GM23248 (cell line): ENCODE measurements at regions not wholly inside any gene's neighbourhood (a gene's known extent, or its start where the extent isn't known, plus 50 kb on each side); places are given as distances from the start of the nearest gene placed in this dataset.

ENCODE experiments used
- DNase-seq: peaks from one replicate; pipeline ENCODE4 v3.0.0-alpha.2; 2015
- H2AFZ ChIP-seq: fragments of 200-600 bp; sonication (generic); 2 replicates; pipeline ENCODE4 v1.6.1; 2016; ENCODE audit warnings: antibody characterized with exemption
- H3F3A ChIP-seq: fragments of 200-600 bp; sonication (generic); 2 replicates; pipeline ENCODE4 v1.6.1; 2016; ENCODE audit warnings: mild to moderate bottlenecking, antibody characterized with exemption, mixed run types; ENCODE audit not compliant: insufficient read depth
- H3K27ac ChIP-seq: fragments of 200-600 bp; sonication (generic); 2 replicates; pipeline ENCODE4 v1.5.1; 2016; ENCODE audit warnings: mild to moderate bottlenecking
- H3K27me3 ChIP-seq: fragments of 200-600 bp; sonication (generic); replicated peaks from 2 replicates; pipeline ENCODE4 v1.6.1; 2016; ENCODE audit warnings: mild to moderate bottlenecking; ENCODE audit not compliant: insufficient read depth
- H3K36me3 ChIP-seq: fragments of 200-600 bp; sonication (generic); 2 replicates; pipeline ENCODE4 v1.6.1; 2016; ENCODE audit warnings: low read depth, mild to moderate bottlenecking
- H3K4me1 ChIP-seq: fragments of 200-600 bp; sonication (generic); 2 replicates; pipeline ENCODE4 v1.6.1; 2016; ENCODE audit warnings: mild to moderate bottlenecking; ENCODE audit not compliant: insufficient read depth
- H3K4me2 ChIP-seq: fragments of 200-600 bp; sonication (generic); one replicate; pipeline ENCODE4 v1.6.1; 2016; ENCODE audit warnings: mild to moderate bottlenecking; ENCODE audit not compliant: unreplicated experiment
- H3K4me3 ChIP-seq: fragments of 200-600 bp; sonication (generic); 2 replicates; pipeline ENCODE4 v1.5.1; 2016; ENCODE audit warnings: mild to moderate bottlenecking
- H3K79me2 ChIP-seq: fragments of 200-600 bp; sonication (generic); 2 replicates; pipeline ENCODE4 v1.6.1; 2016; ENCODE audit warnings: mild to moderate bottlenecking; ENCODE audit not compliant: insufficient read depth
- H3K9ac ChIP-seq: fragments of 200-600 bp; sonication (generic); 2 replicates; pipeline ENCODE4 v1.6.1; 2016; ENCODE audit warnings: mild to moderate bottlenecking
- H3K9me2 ChIP-seq: fragments of 200-600 bp; sonication (generic); 2 replicates; pipeline ENCODE4 v1.6.1; 2016; ENCODE audit warnings: mixed run types, mild to moderate bottlenecking, moderate library complexity; ENCODE audit not compliant: insufficient read depth
- H3K9me3 ChIP-seq: fragments of 200-600 bp; sonication (generic); one replicate; pipeline ENCODE4 v1.6.1; 2017; ENCODE audit warnings: low read depth
- H4K20me1 ChIP-seq: fragments of 200-600 bp; sonication (generic); 2 replicates; pipeline ENCODE4 v1.6.0; 2016; ENCODE audit not compliant: insufficient read depth
- EZH2 ChIP-seq: fragments of 200-600 bp; sonication (generic); IDR thresholded peaks from 2 replicates; pipeline ENCODE4 v1.6.1; 2018; ENCODE audit warnings: antibody characterized with exemption, mild to moderate bottlenecking; ENCODE audit not compliant: insufficient read depth, poor library complexity, severe bottlenecking
- EZH2phosphoT487 ChIP-seq: fragments of 200-600 bp; sonication (generic); IDR thresholded peaks from 2 replicates; pipeline ENCODE4 v1.6.1; 2018; ENCODE audit warnings: antibody characterized with exemption, moderate library complexity, mild to moderate bottlenecking, low read depth; ENCODE audit not compliant: insufficient read depth
- WGBS, 2 experiments: methylation state at CpG; one replicate each; pipeline ENCODE4 v1.1.6; 2015 to 2017; ENCODE audit warnings: low lambda C conversion rate in 2 of 2, low coverage in 1 of 2; ENCODE audit errors: missing lambda C conversion rate in 2 of 2; 5-methylcytosine and 5-hydroxymethylcytosine counted together
- in situ Hi-C: fragments of 300-500 bp; cut with MboI; formaldehyde crosslinking; loops from 2 replicates; pipeline ENCODE4 v1.15.0; 2020

GRCh38 chr3:22942981-22943380 is 260.1 kb upstream of the UBE2E2 start:
- Histone ChIP-seq H3K4me2 (no peak overlapping the region), H3K9me3 (no peaks in the 10 kb centered on the region), H3K36me3 (no peaks in the 10 kb centered on the region), H3K27ac (no peak overlapping the region), H3K4me3 (no peak overlapping the region), H3K4me1 (no peaks in the 10 kb centered on the region), H2AFZ (no peak overlapping the region), H3K79me2 (no peaks in the 10 kb centered on the region), H4K20me1 (no peaks in the 10 kb centered on the region), H3K9me2 (no peaks in the 10 kb centered on the region), H3K27me3 (no peaks in the 10 kb centered on the region), H3K9ac (no peak overlapping the region), H3F3A (no peaks in the 10 kb centered on the region)
- DNase-seq = no peak
- TF ChIP-seq EZH2 = no peak
- TF ChIP-seq EZH2phosphoT487 = no peak
- in situ Hi-C loops = no loop called here

- no peak overlapping the region for H3K4me2 ChIP-seq
- H3K9me2 ChIP-seq = no peaks in the 10 kb centered on the region
- H3K4me3 ChIP-seq = no peak overlapping the region
- H3K27ac ChIP-seq = no peak overlapping the region
- H3K27me3 ChIP-seq = no peaks in the 10 kb centered on the region
- no peak overlapping the region for H3K9ac ChIP-seq
- H3K4me1 ChIP-seq = no peaks in the 10 kb centered on the region
- no peaks in the 10 kb centered on the region for H3K9me3 ChIP-seq
- no peaks in the 10 kb centered on the region for H3K79me2 ChIP-seq
- no peaks in the 10 kb centered on the region for H3K36me3 ChIP-seq
- H4K20me1 ChIP-seq = no peaks in the 10 kb centered on the region
- 14 to 20% methylated on average over 2 of the region's 2 CpGs for WGBS, 2 experiments
- TF ChIP-seq EZH2phosphoT487 (no peak), EZH2 (no peak)
- no peak for DNase-seq
- in situ Hi-C loops = no loop called here
- no peak overlapping the region for H2AFZ ChIP-seq
- no peaks in the 10 kb centered on the region for H3F3A ChIP-seq
Measured at GRCh38 chr3:22947851-22948250, 255.3 kb upstream of the UBE2E2 start.

DNA sequence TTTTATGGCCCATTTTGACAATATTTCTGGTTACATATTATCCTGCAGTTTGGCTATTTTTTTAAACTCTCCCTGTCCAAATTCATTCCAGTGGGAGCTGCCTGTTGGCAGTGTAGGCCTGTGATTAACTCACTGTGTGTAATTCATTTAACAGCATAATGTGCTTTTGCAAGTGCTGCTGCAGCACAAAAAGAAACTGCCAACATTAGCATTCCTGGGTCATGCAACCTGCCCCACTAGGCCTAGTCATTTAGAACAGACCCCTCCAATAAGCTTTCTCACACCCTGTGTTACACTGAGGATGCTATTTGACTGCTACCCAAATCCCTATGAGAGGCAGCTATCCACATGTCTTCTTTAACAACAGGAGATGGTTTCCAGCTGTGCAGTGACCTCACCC is 251.2 kb upstream of the UBE2E2 start:
- no peak overlapping the region for H3K4me3 ChIP-seq
- no peaks in the 10 kb centered on the region for H3F3A ChIP-seq
- no peaks in the 10 kb centered on the region for H3K79me2 ChIP-seq
- no peaks in the 10 kb centered on the region for H3K36me3 ChIP-seq
- H3K27ac ChIP-seq = no peak overlapping the region
- no peak overlapping the region for H3K9ac ChIP-seq
- H3K27me3 ChIP-seq = no peaks in the 10 kb centered on the region
- in situ Hi-C loops = no loop called here
- H4K20me1 ChIP-seq = no peaks in the 10 kb centered on the region
- no peaks in the 10 kb centered on the region for H3K4me1 ChIP-seq
- no peaks in the 10 kb centered on the region for H3K9me2 ChIP-seq
- H3K4me2 ChIP-seq = no peak overlapping the region
- DNase-seq = no peak
- no peaks in the 10 kb centered on the region for H3K9me3 ChIP-seq
- no peak overlapping the region for H2AFZ ChIP-seq
- TF ChIP-seq EZH2phosphoT487 = no peak
- no peak for TF ChIP-seq EZH2

DNA sequence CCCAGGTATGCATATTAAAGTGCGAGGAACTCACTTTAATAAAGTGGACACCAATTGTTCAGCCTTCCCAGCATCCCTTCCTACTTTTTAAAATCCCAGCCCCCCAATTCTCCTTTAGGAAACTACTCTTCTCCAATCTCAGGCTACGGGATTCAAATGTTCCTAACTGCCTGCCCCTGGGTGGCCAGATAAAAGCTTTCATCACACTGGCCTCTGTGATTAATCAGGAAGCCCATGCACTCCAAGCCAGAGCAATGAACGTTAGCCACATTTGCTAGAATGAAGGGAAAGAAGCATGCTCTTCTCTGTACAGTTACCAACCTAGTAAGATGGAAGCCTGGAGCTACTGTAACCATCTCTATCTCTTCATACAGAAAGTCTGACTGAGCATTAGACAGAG is 250.3 kb upstream of the UBE2E2 start:
- no peak overlapping the region for H2AFZ ChIP-seq
- H3F3A ChIP-seq = no peaks in the 10 kb centered on the region
- 39 to 41% methylated on average over 3 of the region's 3 CpGs for WGBS, 2 experiments
- H3K4me2 ChIP-seq = no peak overlapping the region
- TF ChIP-seq EZH2phosphoT487 = no peak
- no peak for TF ChIP-seq EZH2
- H3K36me3 ChIP-seq = no peaks in the 10 kb centered on the region
- in situ Hi-C loops = no loop called here
- no peaks in the 10 kb centered on the region for H3K4me1 ChIP-seq
- no peaks in the 10 kb centered on the region for H3K9me3 ChIP-seq
- no peak for DNase-seq
- no peak overlapping the region for H3K9ac ChIP-seq
- no peaks in the 10 kb centered on the region for H3K27me3 ChIP-seq
- H3K9me2 ChIP-seq = no peaks in the 10 kb centered on the region
- H3K27ac ChIP-seq = no peak overlapping the region
- H3K4me3 ChIP-seq = no peak overlapping the region
- H3K79me2 ChIP-seq = no peaks in the 10 kb centered on the region
- H4K20me1 ChIP-seq = no peaks in the 10 kb centered on the region

- no peaks in the 10 kb centered on the region for H4K20me1 ChIP-seq
- no peak overlapping the region for H3K9ac ChIP-seq
- H3K79me2 ChIP-seq = no peaks in the 10 kb centered on the region
- no peaks in the 10 kb centered on the region for H3K36me3 ChIP-seq
- TF ChIP-seq EZH2 (no peak), EZH2phosphoT487 (no peak)
- no peak overlapping the region for H3K4me2 ChIP-seq
- in situ Hi-C loops = no loop called here
- 20 to 21% methylated on average over 3 of the region's 3 CpGs for WGBS, 2 experiments
- no peaks in the 10 kb centered on the region for H3K9me3 ChIP-seq
- no peaks in the 10 kb centered on the region for H3K4me1 ChIP-seq
- H3F3A ChIP-seq = no peaks in the 10 kb centered on the region
- H3K4me3 ChIP-seq = no peak overlapping the region
- peaks cover 6% of the 10 kb centered on the region; the same call in 1 of the 2 replicates for H3K27me3 ChIP-seq
- DNase-seq = no peak
- no peaks in the 10 kb centered on the region for H3K9me2 ChIP-seq
- no peak overlapping the region for H2AFZ ChIP-seq
- no peak overlapping the region for H3K27ac ChIP-seq
Measured at GRCh38 chr3:22959593-22959992, 243.5 kb upstream of the UBE2E2 start.
